Smooth muscle cell of the brain vasculature (primary cell): ENCODE measurements at regions not wholly inside any gene's neighbourhood (a gene's known extent, or its start where the extent isn't known, plus 50 kb on each side); places are given as distances from the start of the nearest gene placed in this dataset.

Experiments
- DNase-seq: peaks from one replicate; pipeline ENCODE4 v3.0.0-alpha.2; 2012; ENCODE audit warnings: low read depth, low spot score

- no peak for DNase-seq
Measured at GRCh38 chr6:9943026-9943425, 471.8 kb downstream of the TFAP2A start.

- no peak for DNase-seq
Measured at GRCh38 chr6:9942131-9942530, 472.7 kb downstream of the TFAP2A start.

- DNase-seq: no peak
Measured at GRCh38 chr6:9938801-9939200, 476.1 kb downstream of the TFAP2A start.

- DNase-seq: no peak
Measured at GRCh38 chr6:9937031-9937763, 477.7 kb downstream of the TFAP2A start.

- DNase-seq: no peak
Measured at GRCh38 chr6:9936551-9936950, 478.3 kb downstream of the TFAP2A start.

GRCh38 chr6:9933677-9934076, 481.2 kb downstream of the TFAP2A start:
- DNase-seq: no peak

GRCh38 chr6:9927275-9927674, 487.6 kb downstream of the TFAP2A start:
- DNase-seq: no peak

- DNase-seq: no peak
Measured at GRCh38 chr6:9924971-9925370, 489.9 kb downstream of the TFAP2A start.

- DNase-seq: no peak
Measured at GRCh38 chr6:9921366-9921765, 493.5 kb downstream of the TFAP2A start.

GRCh38 chr6:9914951-9915350, 499.9 kb downstream of the TFAP2A start:
- no peak for DNase-seq

GRCh38 chr6:9901376-9901775, 513.5 kb downstream of the TFAP2A start:
- no peak for DNase-seq

GRCh38 chr6:9896806-9897205, 518.1 kb downstream of the TFAP2A start:
- no peak for DNase-seq

- DNase-seq: no peak
Measured at GRCh38 chr6:9890893-9891292, 524.0 kb downstream of the TFAP2A start.

- no peak for DNase-seq
Measured at GRCh38 chr6:9890469-9890868, 524.4 kb downstream of the TFAP2A start.

- DNase-seq: no peak
Measured at GRCh38 chr6:9878535-9878934, 536.3 kb downstream of the TFAP2A start.

- no peak for DNase-seq
Measured at GRCh38 chr6:9875605-9876353, 539.1 kb downstream of the TFAP2A start.

- no peak for DNase-seq
Measured at GRCh38 chr6:9862603-9863167, 552.2 kb downstream of the TFAP2A start.

- no peak for DNase-seq
Measured at GRCh38 chr6:9851541-9852380, 563.1 kb downstream of the TFAP2A start.

GRCh38 chr6:9851006-9851405, 563.9 kb downstream of the TFAP2A start:
- no peak for DNase-seq

GRCh38 chr6:9848094-9848493, 566.8 kb downstream of the TFAP2A start:
- DNase-seq: no peak

GRCh38 chr6:9841886-9842725, 572.8 kb downstream of the TFAP2A start:
- DNase-seq: no peak
